ENCODE measurements at regions not wholly inside any gene's neighbourhood (a gene's known extent, or its start where the extent isn't known, plus 50 kb on each side); places are given as distances from the start of the nearest gene placed in this dataset.
"Not testable (repeated sequence)": the region's sequence is repeated elsewhere in the genome, so short reads cannot be mapped to it uniquely, and the experiment has no call there.

DNA sequence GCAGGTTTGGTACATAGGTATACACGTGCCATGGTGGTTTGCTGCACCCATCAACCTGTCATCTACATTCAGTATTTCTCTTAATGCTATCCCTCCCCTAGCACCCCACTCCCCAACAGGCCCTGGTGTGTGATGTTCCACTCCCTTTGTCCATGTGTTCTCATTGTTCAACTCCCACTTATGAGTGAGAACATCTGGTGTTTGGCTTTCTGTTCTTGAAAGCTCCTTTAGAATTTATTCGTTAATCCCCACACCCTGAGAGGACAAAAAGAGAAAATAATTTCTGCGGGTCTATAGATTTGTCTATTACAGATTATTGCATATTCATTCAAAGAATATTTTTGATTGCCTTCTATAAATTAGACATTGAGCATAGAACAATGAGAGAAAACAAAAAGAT is 455.5 kb downstream of the PLPP3 start:
- intact Hi-C loops (cut with DNase I; ENCODE audit: low total_unique reads) = no loop called here
- 85 to 89% (median 85%) methylated on average over 3 of the region's 3 CpGs for WGBS, 5 donors
- no peak overlapping the region for H3K27ac ChIP-seq
- TF ChIP-seq POLR2A (IDR thresholded peaks at IDR 0.05) (no peak), POLR2AphosphoS5 (IDR thresholded peaks at IDR 0.05) (no peak)
- TF ChIP-seq, protein P1, sequence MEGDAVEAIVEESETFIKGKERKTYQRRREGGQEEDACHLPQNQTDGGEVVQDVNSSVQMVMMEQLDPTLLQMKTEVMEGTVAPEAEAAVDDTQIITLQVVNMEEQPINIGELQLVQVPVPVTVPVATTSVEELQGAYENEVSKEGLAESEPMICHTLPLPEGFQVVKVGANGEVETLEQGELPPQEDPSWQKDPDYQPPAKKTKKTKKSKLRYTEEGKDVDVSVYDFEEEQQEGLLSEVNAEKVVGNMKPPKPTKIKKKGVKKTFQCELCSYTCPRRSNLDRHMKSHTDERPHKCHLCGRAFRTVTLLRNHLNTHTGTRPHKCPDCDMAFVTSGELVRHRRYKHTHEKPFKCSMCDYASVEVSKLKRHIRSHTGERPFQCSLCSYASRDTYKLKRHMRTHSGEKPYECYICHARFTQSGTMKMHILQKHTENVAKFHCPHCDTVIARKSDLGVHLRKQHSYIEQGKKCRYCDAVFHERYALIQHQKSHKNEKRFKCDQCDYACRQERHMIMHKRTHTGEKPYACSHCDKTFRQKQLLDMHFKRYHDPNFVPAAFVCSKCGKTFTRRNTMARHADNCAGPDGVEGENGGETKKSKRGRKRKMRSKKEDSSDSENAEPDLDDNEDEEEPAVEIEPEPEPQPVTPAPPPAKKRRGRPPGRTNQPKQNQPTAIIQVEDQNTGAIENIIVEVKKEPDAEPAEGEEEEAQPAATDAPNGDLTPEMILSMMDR (IDR thresholded peaks at IDR 0.05 in 8 of 11, conservative IDR thresholded peaks at IDR 0.05 in 3 of 11) = no peak
- H3K9me3 ChIP-seq = peaks cover 0 to 16% (median 9%) of the 10 kb centered on the region in 8 donors
- H3K27me3 ChIP-seq (replicated peaks in 1 of 7) = no peaks in the 10 kb centered on the region
- no peaks in the 10 kb centered on the region for H3K36me3 ChIP-seq
- no peak for DNase-seq
- H3K4me3 ChIP-seq = no peak overlapping the region
- H3K4me1 ChIP-seq = no peaks in the 10 kb centered on the region

DNA sequence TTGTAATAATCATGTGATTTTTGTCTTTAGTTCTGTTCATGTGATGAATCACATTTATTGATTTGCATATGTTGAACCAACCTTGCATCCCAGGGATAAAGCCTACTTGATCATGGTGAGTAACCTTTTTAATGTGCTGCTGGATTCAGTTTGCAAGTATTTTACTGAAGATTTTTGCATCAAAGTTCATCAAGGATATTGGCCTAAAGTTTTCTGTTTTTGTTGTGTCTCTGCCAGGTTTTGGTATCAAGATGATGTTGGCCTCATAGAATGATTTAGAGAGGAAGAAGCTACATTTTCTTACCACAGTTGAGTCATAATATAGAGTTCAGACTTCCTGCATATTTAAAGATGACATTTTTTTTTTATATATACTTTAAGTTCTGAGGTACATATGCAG is 455.9 kb downstream of the PLPP3 start:
- Histone ChIP-seq H3K4me3 (no peak overlapping the region), H3K27me3 (replicated peaks in 1 of 7) (no peaks in the 10 kb centered on the region), H3K4me1 (no peaks in the 10 kb centered on the region), H3K36me3 (no peaks in the 10 kb centered on the region), H3K27ac (no peak overlapping the region), H3K9me3 (peaks cover 0 to 16% (median 9%) of the 10 kb centered on the region in 8 donors)
- DNase-seq = no peak
- intact Hi-C loops (cut with DNase I; ENCODE audit: low total_unique reads) = no loop called here
- TF ChIP-seq POLR2AphosphoS5 (IDR thresholded peaks at IDR 0.05) = no peak

DNA sequence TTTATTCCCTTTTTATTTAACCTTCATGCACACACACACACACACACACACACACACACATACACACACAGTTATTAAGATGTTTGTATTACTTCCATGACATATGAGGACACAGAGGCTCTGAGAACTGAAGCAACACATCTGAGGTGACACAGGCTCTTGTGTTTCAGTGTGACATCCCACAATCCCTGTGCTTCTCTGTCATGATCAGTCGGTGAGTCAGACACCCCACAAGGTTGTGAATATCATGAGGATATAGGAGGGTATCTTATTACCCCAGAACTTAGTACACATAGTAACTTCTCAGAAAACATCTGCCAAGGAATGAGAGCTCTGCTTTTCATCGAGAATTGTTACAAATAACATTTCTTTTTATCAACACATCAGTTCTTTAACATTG is 459.3 kb downstream of the PLPP3 start:
- Histone ChIP-seq H3K36me3 (no peaks in the 10 kb centered on the region), H3K4me1 (no peaks in the 10 kb centered on the region), H3K9me3 (peaks cover 0 to 16% (median 9%) of the 10 kb centered on the region in 8 donors), H3K27ac (no peak overlapping the region), H3K4me3 (no peak overlapping the region), H3K27me3 (replicated peaks in 1 of 7) (no peaks in the 10 kb centered on the region)
- no peak for DNase-seq
- TF ChIP-seq POLR2AphosphoS5 (IDR thresholded peaks at IDR 0.05) = no peak
- no peak for TF ChIP-seq POLR2A (IDR thresholded peaks at IDR 0.05)
- TF ChIP-seq, protein P1 (IDR thresholded peaks at IDR 0.05 in 8 of 11, conservative IDR thresholded peaks at IDR 0.05 in 3 of 11) = no peak
- intact Hi-C loops (cut with DNase I; ENCODE audit: low total_unique reads) = no loop called here
- 78 to 83% (median 82%) methylated on average over 2 of the region's 2 CpGs for WGBS, 5 donors

DNA sequence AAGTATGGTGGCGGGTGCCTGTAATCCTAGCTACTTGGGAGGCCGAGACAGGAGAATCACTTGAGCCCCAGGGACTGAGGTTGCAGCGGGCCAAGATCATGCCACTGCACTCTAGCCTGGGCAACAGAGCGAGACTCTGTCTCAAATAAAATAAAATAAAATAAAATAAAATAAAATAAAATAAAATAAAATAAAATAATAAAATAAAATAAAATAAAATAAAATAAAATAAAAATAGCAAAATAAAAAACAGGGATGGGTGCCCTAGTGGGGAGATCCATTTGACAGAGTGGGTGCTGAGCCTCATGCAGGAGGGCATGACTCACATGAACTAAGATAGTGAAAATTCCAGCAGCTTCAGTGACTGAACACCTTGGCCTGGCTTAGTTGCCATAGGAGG is 460.7 kb downstream of the PLPP3 start:
- H3K36me3 ChIP-seq; H3K4me3 ChIP-seq; H3K27me3 ChIP-seq (replicated peaks in 1 of 7); DNase-seq; intact Hi-C loops (cut with DNase I; ENCODE audit: low total_unique reads); H3K4me1 ChIP-seq; H3K27ac ChIP-seq: not testable (repeated sequence)
- H3K9me3 ChIP-seq = peaks cover 0 to 16% (median 9%) of the 10 kb centered on the region in 8 donors
- 91 to 97% (median 94%) methylated on average over 4 of the region's 4 CpGs for WGBS, 5 donors

DNA sequence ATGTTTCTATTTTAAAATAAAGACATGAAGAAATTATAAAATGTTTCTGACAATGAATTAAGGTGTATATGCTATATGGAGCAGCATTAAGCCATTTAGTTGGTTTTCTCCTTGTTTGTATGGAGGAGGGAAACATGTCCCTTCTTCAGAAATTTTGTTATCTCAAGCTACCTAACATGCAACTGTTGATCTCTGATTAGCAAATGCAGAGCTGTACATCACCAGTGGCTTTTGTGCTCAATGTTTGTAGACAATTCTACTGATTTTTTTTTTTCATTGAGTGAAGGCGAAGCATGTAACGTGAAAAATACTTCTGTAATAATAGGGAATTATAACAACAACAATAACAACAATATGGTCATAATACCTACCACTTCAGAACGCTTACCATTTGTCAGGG is 463.7 kb downstream of the PLPP3 start:
- Histone ChIP-seq H3K27me3 (replicated peaks in 1 of 7) (no peaks in the 10 kb centered on the region), H3K9me3 (peaks cover 0 to 10% (median 7%) of the 10 kb centered on the region in 8 donors), H3K36me3 (no peaks in the 10 kb centered on the region), H3K27ac (no peak overlapping the region), H3K4me1 (no peaks in the 10 kb centered on the region), H3K4me3 (no peak overlapping the region)
- intact Hi-C loops (cut with DNase I; ENCODE audit: low total_unique reads) = no loop called here
- TF ChIP-seq, protein P1 (IDR thresholded peaks at IDR 0.05 in 8 of 11, conservative IDR thresholded peaks at IDR 0.05 in 3 of 11) = no peak
- no peak for TF ChIP-seq POLR2A (IDR thresholded peaks at IDR 0.05)
- TF ChIP-seq POLR2AphosphoS5 (IDR thresholded peaks at IDR 0.05) = no peak
- WGBS, 5 donors = 79 to 94% (median 87%) methylated on average over 3 of the region's 3 CpGs
- DNase-seq = no peak
